ENCODE measurements at regions not wholly inside any gene's neighbourhood (a gene's known extent, or its start where the extent isn't known, plus 50 kb on each side); places are given as distances from the start of the nearest gene placed in this dataset.

DNA sequence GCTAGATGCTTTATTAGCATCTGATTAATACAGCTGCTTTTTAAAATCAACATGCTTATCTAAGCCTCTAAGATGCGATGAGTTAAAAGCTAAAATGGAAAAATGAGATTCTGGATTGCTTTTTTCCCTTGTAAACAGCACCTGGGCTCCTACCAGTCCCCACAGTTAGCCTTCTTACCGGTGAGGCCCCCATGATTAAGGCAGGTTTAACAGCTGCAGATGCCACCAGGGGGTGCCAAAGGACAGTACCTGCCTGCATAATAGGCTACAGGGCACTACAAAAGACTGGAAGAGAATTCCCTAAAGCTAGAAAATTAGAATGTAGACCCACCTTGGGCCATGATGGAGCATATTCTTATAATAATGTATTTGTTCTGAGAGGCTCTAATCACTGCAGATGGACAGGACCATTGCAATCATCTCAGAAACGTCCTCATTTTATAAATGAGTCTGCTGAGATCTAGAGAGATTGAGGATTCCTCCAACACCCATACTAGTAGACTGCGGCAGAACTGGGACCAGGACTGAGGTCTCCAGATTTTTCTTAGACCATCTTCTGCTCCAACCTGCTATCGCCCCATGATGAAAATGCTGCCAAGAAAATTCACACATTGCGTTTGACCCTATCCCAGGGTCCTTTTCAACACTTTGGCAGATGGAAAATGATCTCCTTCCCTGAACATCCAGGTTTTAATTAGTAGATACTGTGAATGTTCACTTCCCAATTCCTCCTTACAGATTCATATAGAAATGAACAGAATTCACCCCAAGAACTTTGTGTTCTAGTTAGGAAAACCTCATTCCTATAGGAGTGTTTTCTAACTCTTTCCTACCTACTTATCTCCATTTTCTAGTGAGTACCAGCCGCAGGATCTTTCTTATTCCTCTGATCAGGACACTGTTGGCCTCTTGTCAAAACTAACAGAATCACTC lies 148.8 kb downstream of the RPS12 start:
- Histone ChIP-seq H3K9me3 (ENCODE audit: control insufficient read depth in 4 of 4, insufficient read depth in 3 of 4, low read length in 3 of 4) (no peaks in the 10 kb centered on the region), H3K4me3 (no peak overlapping the region), H3K27me3 (ENCODE audit: control insufficient read depth in 3 of 3, insufficient read depth in 3 of 3, low read length in 2 of 3) (no peaks in the 10 kb centered on the region), H3K27ac (ENCODE audit: low read depth in 1 of 2, low read length in 1 of 2) (no peak overlapping the region), H3K9ac (ENCODE audit: insufficient read depth in 1 of 2, low read length in 2 of 2) (no peak overlapping the region), H3K4me1 (ENCODE audit: control insufficient read depth in 5 of 5, insufficient read depth in 5 of 5, low read length in 5 of 5) (peaks cover 0 to 40% (median 8%) of the 10 kb centered on the region in 5 donors), H3K36me3 (ENCODE audit: control insufficient read depth in 4 of 4, insufficient read depth in 4 of 4, low read length in 4 of 4) (no peaks in the 10 kb centered on the region)
- ATAC-seq (ENCODE audit: insufficient read depth, low FRiP score), result no peak
- TF ChIP-seq, protein P1, sequence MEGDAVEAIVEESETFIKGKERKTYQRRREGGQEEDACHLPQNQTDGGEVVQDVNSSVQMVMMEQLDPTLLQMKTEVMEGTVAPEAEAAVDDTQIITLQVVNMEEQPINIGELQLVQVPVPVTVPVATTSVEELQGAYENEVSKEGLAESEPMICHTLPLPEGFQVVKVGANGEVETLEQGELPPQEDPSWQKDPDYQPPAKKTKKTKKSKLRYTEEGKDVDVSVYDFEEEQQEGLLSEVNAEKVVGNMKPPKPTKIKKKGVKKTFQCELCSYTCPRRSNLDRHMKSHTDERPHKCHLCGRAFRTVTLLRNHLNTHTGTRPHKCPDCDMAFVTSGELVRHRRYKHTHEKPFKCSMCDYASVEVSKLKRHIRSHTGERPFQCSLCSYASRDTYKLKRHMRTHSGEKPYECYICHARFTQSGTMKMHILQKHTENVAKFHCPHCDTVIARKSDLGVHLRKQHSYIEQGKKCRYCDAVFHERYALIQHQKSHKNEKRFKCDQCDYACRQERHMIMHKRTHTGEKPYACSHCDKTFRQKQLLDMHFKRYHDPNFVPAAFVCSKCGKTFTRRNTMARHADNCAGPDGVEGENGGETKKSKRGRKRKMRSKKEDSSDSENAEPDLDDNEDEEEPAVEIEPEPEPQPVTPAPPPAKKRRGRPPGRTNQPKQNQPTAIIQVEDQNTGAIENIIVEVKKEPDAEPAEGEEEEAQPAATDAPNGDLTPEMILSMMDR (IDR thresholded peaks at IDR 0.05; ENCODE audit: control extremely low read depth, extremely low read depth), result peak; percentile 30
- 59 to 70% methylated on average over 7 of the region's 7 CpGs for WGBS, 2 donors
- DNase-seq, result peak; percentile 63 to 74 (median 64)

- no peak overlapping the region for H3K9ac ChIP-seq (ENCODE audit: insufficient read depth in 1 of 2, low read length in 2 of 2)
- peak; percentile 29 to 92 (median 92) for DNase-seq
- WGBS, 2 donors, result 40 to 48% methylated on average over 4 of the region's 4 CpGs
- H3K36me3 ChIP-seq (ENCODE audit: control insufficient read depth in 4 of 4, insufficient read depth in 4 of 4, low read length in 4 of 4), result no peaks in the 10 kb centered on the region
- no peak overlapping the region for H3K27ac ChIP-seq (ENCODE audit: low read depth in 1 of 2, low read length in 1 of 2)
- no peaks in the 10 kb centered on the region for H3K27me3 ChIP-seq (ENCODE audit: control insufficient read depth in 3 of 3, insufficient read depth in 3 of 3, low read length in 2 of 3)
- TF ChIP-seq, protein P1 (IDR thresholded peaks at IDR 0.05; ENCODE audit: control extremely low read depth, extremely low read depth), result no peak
- H3K4me3 ChIP-seq, result no peak overlapping the region
- H3K9me3 ChIP-seq (ENCODE audit: control insufficient read depth in 4 of 4, insufficient read depth in 3 of 4, low read length in 3 of 4), result no peaks in the 10 kb centered on the region
- H3K4me1 ChIP-seq (ENCODE audit: control insufficient read depth in 5 of 5, insufficient read depth in 5 of 5, low read length in 5 of 5), result peaks cover 0 to 36% (median 8%) of the 10 kb centered on the region in 5 donors
- ATAC-seq (ENCODE audit: insufficient read depth, low FRiP score), result no peak
Observed at GRCh38 chr6:132964101-132964867, 149.9 kb downstream of the RPS12 start.

DNA sequence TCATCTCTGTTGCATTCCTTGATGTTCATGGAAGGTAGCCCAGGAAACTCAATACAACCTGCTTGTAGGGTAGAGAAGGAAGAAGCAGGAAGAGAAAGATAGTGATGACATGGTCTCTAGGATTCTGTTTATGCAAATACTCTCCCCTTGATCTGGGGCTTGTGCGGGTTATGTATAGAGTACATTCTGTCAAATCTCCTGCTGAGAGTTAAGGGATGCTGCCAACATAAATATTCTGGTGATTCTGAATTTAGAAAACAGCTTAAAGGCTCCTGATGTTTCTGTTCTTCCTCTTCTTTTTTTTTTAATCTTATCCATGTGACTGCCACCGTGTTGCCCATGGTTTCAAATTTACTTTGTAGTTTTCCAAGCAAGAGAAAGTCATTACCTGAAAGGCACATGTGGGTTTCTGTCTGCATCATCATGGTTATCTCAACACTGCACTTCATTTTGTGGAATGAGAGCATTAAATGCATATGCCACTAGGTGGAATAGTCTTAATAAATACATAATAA lies 150.6 kb downstream of the RPS12 start:
- Histone ChIP-seq H3K9ac (ENCODE audit: insufficient read depth in 1 of 2, low read length in 2 of 2) (no peak overlapping the region), H3K9me3 (ENCODE audit: control insufficient read depth in 4 of 4, insufficient read depth in 3 of 4, low read length in 3 of 4) (no peaks in the 10 kb centered on the region), H3K4me3 (no peak overlapping the region), H3K36me3 (ENCODE audit: control insufficient read depth in 4 of 4, insufficient read depth in 4 of 4, low read length in 4 of 4) (no peaks in the 10 kb centered on the region), H3K4me1 (ENCODE audit: control insufficient read depth in 5 of 5, insufficient read depth in 5 of 5, low read length in 5 of 5) (peaks cover 0 to 30% (median 4%) of the 10 kb centered on the region in 5 donors), H3K27me3 (ENCODE audit: control insufficient read depth in 3 of 3, insufficient read depth in 3 of 3, low read length in 2 of 3) (no peaks in the 10 kb centered on the region), H3K27ac (ENCODE audit: low read depth in 1 of 2, low read length in 1 of 2) (no peak overlapping the region)
- ATAC-seq (ENCODE audit: insufficient read depth, low FRiP score) (no peak), DNase-seq (peak in 1 of 3 donors; percentile 36)
- TF ChIP-seq, protein P1 (IDR thresholded peaks at IDR 0.05; ENCODE audit: control extremely low read depth, extremely low read depth), result no peak
- 45 to 67% methylated on average over 2 of the region's 2 CpGs for WGBS, 2 donors
